ENCODE measurements at regions not wholly inside any gene's neighbourhood (a gene's known extent, or its start where the extent isn't known, plus 50 kb on each side); places are given as distances from the start of the nearest gene placed in this dataset.

- FAIRE-seq (no peak), DNase-seq (no peak), ATAC-seq (no peak)
- TF ChIP-seq CTCF (IDR thresholded peaks at IDR 0.05) = no peak
- intact Hi-C loops (cut with DNase I) = no loop called here
- Histone ChIP-seq H3K4me1 (no peaks in the 10 kb centered on the region), H3K4me3 (no peak overlapping the region), H3K27ac (no peak overlapping the region), H3K9me3 (no peaks in the 10 kb centered on the region), H3K36me3 (no peaks in the 10 kb centered on the region), H3K27me3 (peaks cover 0 to 10% (median 0%) of the 10 kb centered on the region in 4 donors)
- WGBS, 2 donors = 69 to 70% methylated on average over 5 of the region's 5 CpGs
These were observed 462.1 kb downstream of the ICE1 start for GRCh38 chr5:5884593-5884992.

- H3K27me3 ChIP-seq = peaks cover 0 to 10% (median 3%) of the 10 kb centered on the region in 4 donors
- no peaks in the 10 kb centered on the region for H3K4me1 ChIP-seq
- FAIRE-seq (no peak), DNase-seq (no peak), ATAC-seq (no peak)
- no peak overlapping the region for H3K4me3 ChIP-seq
- intact Hi-C loops (cut with DNase I) = no loop called here
- TF ChIP-seq CTCF (IDR thresholded peaks at IDR 0.05) = no peak
- no peak overlapping the region for H3K27ac ChIP-seq
- 45 to 47% methylated on average over 5 of the region's 5 CpGs for whole genome bisulfite sequencing, 2 donors
- H3K36me3 ChIP-seq = no peaks in the 10 kb centered on the region
- H3K9me3 ChIP-seq = no peaks in the 10 kb centered on the region
These were observed 461.1 kb downstream of the ICE1 start for GRCh38 chr5:5883562-5883961.

- intact Hi-C loops (cut with DNase I) = no loop called here
- Histone ChIP-seq H3K4me3 (no peak overlapping the region), H3K9me3 (no peaks in the 10 kb centered on the region), H3K4me1 (no peaks in the 10 kb centered on the region), H3K36me3 (no peaks in the 10 kb centered on the region), H3K27me3 (peaks cover 0 to 10% (median 3%) of the 10 kb centered on the region in 4 donors), H3K27ac (no peak overlapping the region)
- TF ChIP-seq CTCF (IDR thresholded peaks at IDR 0.05) = no peak
- FAIRE-seq (no peak), ATAC-seq (no peak), DNase-seq (no peak)
- 47 to 58% methylated on average over 5 of the region's 5 CpGs for WGBS, 2 donors
These were observed 460.7 kb downstream of the ICE1 start for GRCh38 chr5:5883146-5883545.

- no peak for FAIRE-seq
These were observed 460.2 kb downstream of the ICE1 start for GRCh38 chr5:5882706-5883105.

GRCh38 chr5:5881294-5881693 lies 458.8 kb downstream of the ICE1 start:
- H3K27me3 ChIP-seq = peaks cover 0 to 13% (median 3%) of the 10 kb centered on the region in 4 donors
- no peaks in the 10 kb centered on the region for H3K9me3 ChIP-seq
- no peak overlapping the region for H3K4me3 ChIP-seq
- H3K27ac ChIP-seq = no peak overlapping the region
- H3K36me3 ChIP-seq = no peaks in the 10 kb centered on the region
- FAIRE-seq (no peak), DNase-seq (no peak), ATAC-seq (no peak)
- 37 to 51% methylated on average over 5 of the region's 5 CpGs for WGBS, 2 donors
- H3K4me1 ChIP-seq = no peaks in the 10 kb centered on the region
- TF ChIP-seq CTCF (IDR thresholded peaks at IDR 0.05) = no peak
- intact Hi-C loops (cut with DNase I) = no loop called here

More at GRCh38 chr5:5882706-5883105, 460.2 kb downstream of the ICE1 start:
- no peaks in the 10 kb centered on the region for H3K36me3 ChIP-seq
- intact Hi-C loops (cut with DNase I) = no loop called here
- no peaks in the 10 kb centered on the region for H3K9me3 ChIP-seq
- no peak overlapping the region for H3K4me3 ChIP-seq
- 40 to 53% methylated on average over 6 of the region's 6 CpGs for WGBS, 2 donors
- H3K4me1 ChIP-seq = no peaks in the 10 kb centered on the region
- ATAC-seq (no peak), DNase-seq (no peak)
- no peak overlapping the region for H3K27ac ChIP-seq
- H3K27me3 ChIP-seq = peaks cover 0 to 10% (median 3%) of the 10 kb centered on the region in 4 donors
- TF ChIP-seq CTCF (IDR thresholded peaks at IDR 0.05) = no peak
